ENCODE measurements at regions not wholly inside any gene's neighbourhood (a gene's known extent, or its start where the extent isn't known, plus 50 kb on each side); places are given as distances from the start of the nearest gene placed in this dataset.

- TF ChIP-seq CTCF (conservative IDR thresholded peaks at IDR 0.05; ENCODE audit: low read depth, low read length) (no peak), EZH2 (IDR thresholded peaks at IDR 0.05; ENCODE audit: low read length, unreplicated experiment) (no peak)
These were observed 500.5 kb upstream of the RAB6C start for GRCh38 chr2:129478902-129479517.
